ENCODE measurements at regions not wholly inside any gene's neighbourhood (a gene's known extent, or its start where the extent isn't known, plus 50 kb on each side); places are given as distances from the start of the nearest gene placed in this dataset.

GRCh38 chr13:85527316-85527715 is 271.9 kb downstream of the SLITRK6 start:
- BruUV-seq (replicated peaks): no TSS peak

DNA sequence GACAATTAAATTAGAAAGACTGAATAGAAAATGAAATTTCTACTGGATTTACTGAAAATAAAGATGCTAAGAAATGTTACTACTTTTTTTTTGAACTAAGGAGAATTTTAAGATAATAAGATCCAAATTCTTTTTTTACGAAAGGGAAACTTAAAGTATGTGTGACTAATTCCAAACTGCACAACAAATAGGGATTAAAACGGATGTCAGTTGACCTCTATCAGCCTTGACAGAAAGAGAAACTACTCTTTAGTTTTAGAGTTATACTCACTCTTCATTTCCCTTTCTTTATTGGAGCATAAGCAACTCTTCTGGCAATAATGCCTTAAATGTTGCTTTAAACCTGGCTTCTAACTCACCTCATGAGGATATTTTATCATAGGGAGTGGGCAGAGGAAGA is 273.8 kb downstream of the SLITRK6 start:
- Histone ChIP-seq H3K4me3 (ENCODE audit: low read depth, low read length, poor library complexity, severe bottlenecking) (no peak overlapping the region), H3K9me3 (ENCODE audit: low read depth, low read length, poor library complexity, severe bottlenecking) (no peaks in the 10 kb centered on the region), H3K36me3 (ENCODE audit: insufficient read depth, low read length, poor library complexity, severe bottlenecking) (no peaks in the 10 kb centered on the region), H3K27ac (ENCODE audit: low read depth, low read length, poor library complexity, severe bottlenecking) (no peak overlapping the region), H3K27me3 (replicated peaks; ENCODE audit: insufficient read depth, low read depth, low read length, poor library complexity) (no peaks in the 10 kb centered on the region), H3K4me1 (ENCODE audit: insufficient read depth, low read length, poor library complexity, severe bottlenecking) (peaks cover 8% of the 10 kb centered on the region)
- no TSS peak for BruUV-seq (replicated peaks)
- TF ChIP-seq EZH2 (IDR thresholded peaks at IDR 0.05; ENCODE audit: borderline replicate concordance, low read depth, low read length, poor library complexity, severe bottlenecking): no peak
- TF ChIP-seq, protein P1, sequence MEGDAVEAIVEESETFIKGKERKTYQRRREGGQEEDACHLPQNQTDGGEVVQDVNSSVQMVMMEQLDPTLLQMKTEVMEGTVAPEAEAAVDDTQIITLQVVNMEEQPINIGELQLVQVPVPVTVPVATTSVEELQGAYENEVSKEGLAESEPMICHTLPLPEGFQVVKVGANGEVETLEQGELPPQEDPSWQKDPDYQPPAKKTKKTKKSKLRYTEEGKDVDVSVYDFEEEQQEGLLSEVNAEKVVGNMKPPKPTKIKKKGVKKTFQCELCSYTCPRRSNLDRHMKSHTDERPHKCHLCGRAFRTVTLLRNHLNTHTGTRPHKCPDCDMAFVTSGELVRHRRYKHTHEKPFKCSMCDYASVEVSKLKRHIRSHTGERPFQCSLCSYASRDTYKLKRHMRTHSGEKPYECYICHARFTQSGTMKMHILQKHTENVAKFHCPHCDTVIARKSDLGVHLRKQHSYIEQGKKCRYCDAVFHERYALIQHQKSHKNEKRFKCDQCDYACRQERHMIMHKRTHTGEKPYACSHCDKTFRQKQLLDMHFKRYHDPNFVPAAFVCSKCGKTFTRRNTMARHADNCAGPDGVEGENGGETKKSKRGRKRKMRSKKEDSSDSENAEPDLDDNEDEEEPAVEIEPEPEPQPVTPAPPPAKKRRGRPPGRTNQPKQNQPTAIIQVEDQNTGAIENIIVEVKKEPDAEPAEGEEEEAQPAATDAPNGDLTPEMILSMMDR (conservative IDR thresholded peaks at IDR 0.05; ENCODE audit: low read depth, low read length): no peak
- POLR2A ChIA-PET (ENCODE audit: low non-redundant PET): no interaction called here
- no peak for DNase-seq (ENCODE audit: low spot score)
- intact Hi-C loops (cut with micrococcal nuclease; ENCODE audit: unreplicated experiment): no loop called here
- CTCF ChIA-PET: no interaction called here

More at GRCh38 chr13:85527316-85527715, 271.9 kb downstream of the SLITRK6 start:
- no peaks in the 10 kb centered on the region for H3K27me3 ChIP-seq (replicated peaks; ENCODE audit: insufficient read depth, low read depth, low read length, poor library complexity)
- no peak for TF ChIP-seq EZH2 (IDR thresholded peaks at IDR 0.05; ENCODE audit: borderline replicate concordance, low read depth, low read length, poor library complexity, severe bottlenecking)
- TF ChIP-seq, protein P1 (conservative IDR thresholded peaks at IDR 0.05; ENCODE audit: low read depth, low read length): no peak
- intact Hi-C loops (cut with micrococcal nuclease; ENCODE audit: unreplicated experiment): no loop called here
- no peaks in the 10 kb centered on the region for H3K9me3 ChIP-seq (ENCODE audit: low read depth, low read length, poor library complexity, severe bottlenecking)
- ChIA-PET CTCF (no interaction called here), POLR2A (ENCODE audit: low non-redundant PET) (no interaction called here)
- DNase-seq (ENCODE audit: low spot score): no peak
- H3K27ac ChIP-seq (ENCODE audit: low read depth, low read length, poor library complexity, severe bottlenecking): no peak overlapping the region
- no peaks in the 10 kb centered on the region for H3K36me3 ChIP-seq (ENCODE audit: insufficient read depth, low read length, poor library complexity, severe bottlenecking)
- no peaks in the 10 kb centered on the region for H3K4me1 ChIP-seq (ENCODE audit: insufficient read depth, low read length, poor library complexity, severe bottlenecking)
- no peak overlapping the region for H3K4me3 ChIP-seq (ENCODE audit: low read depth, low read length, poor library complexity, severe bottlenecking)

DNA sequence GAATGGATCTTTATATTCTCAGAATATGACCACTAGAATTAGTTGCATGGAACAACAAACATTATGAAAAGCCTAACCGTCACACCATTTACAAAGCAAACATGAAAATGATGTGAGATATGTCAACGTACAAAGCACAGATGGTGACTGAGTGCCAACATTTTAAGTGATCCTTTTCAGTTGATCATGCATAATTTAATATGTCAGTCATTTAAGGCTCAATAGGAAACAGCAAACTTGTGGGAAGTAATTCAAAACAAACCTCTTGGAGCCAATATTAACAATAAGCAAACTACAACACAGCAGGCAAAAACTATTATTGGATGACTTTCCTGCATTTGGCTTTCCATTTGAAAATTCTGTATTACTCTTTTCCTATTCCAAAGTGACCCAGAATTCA is 277.6 kb downstream of the SLITRK6 start:
- DNase-seq (ENCODE audit: low spot score): peak; percentile 15
- Histone ChIP-seq H3K9me3 (ENCODE audit: low read depth, low read length, poor library complexity, severe bottlenecking) (no peaks in the 10 kb centered on the region), H3K36me3 (ENCODE audit: insufficient read depth, low read length, poor library complexity, severe bottlenecking) (no peaks in the 10 kb centered on the region), H3K4me1 (ENCODE audit: insufficient read depth, low read length, poor library complexity, severe bottlenecking) (peaks cover 8% of the 10 kb centered on the region), H3K4me3 (ENCODE audit: low read depth, low read length, poor library complexity, severe bottlenecking) (no peak overlapping the region), H3K27ac (ENCODE audit: low read depth, low read length, poor library complexity, severe bottlenecking) (no peak overlapping the region), H3K27me3 (replicated peaks; ENCODE audit: insufficient read depth, low read depth, low read length, poor library complexity) (no peaks in the 10 kb centered on the region)
- ChIA-PET CTCF (no interaction called here), POLR2A (ENCODE audit: low non-redundant PET) (no interaction called here)
- intact Hi-C loops (cut with micrococcal nuclease; ENCODE audit: unreplicated experiment): no loop called here
- TF ChIP-seq, protein P1 (conservative IDR thresholded peaks at IDR 0.05; ENCODE audit: low read depth, low read length): no peak
- TF ChIP-seq EZH2 (IDR thresholded peaks at IDR 0.05; ENCODE audit: borderline replicate concordance, low read depth, low read length, poor library complexity, severe bottlenecking): no peak
- BruUV-seq (replicated peaks): no TSS peak
